H9 (cell line): ENCODE measurements at regions not wholly inside any gene's neighbourhood (a gene's known extent, or its start where the extent isn't known, plus 50 kb on each side); places are given as distances from the start of the nearest gene placed in this dataset.

ENCODE experiments used
- DNase-seq: peaks from one replicate; pipeline ENCODE4 v3.0.0-alpha.2; 2017
- H2AFZ ChIP-seq: one replicate; pipeline ENCODE4 v1.6.1; 2013; ENCODE audit warnings: mild to moderate bottlenecking, low read length, control low read depth, moderate library complexity
- H2AK5ac ChIP-seq: 2 replicates; pipeline ENCODE4 v1.6.1; 2013; ENCODE audit warnings: low read length, control low read depth, mixed read lengths; ENCODE audit not compliant: insufficient read length
- H2BK120ac ChIP-seq: one replicate; pipeline ENCODE4 v1.6.1; 2013; ENCODE audit warnings: low read depth, mild to moderate bottlenecking, low read length, control low read depth, inconsistent platforms; ENCODE audit not compliant: poor library complexity, severe bottlenecking
- H2BK12ac ChIP-seq: 2 replicates; pipeline ENCODE4 v1.6.1; 2013; ENCODE audit warnings: low read length, control low read depth, mixed read lengths, low read depth; ENCODE audit not compliant: insufficient read length
- H2BK15ac ChIP-seq: 2 replicates; pipeline ENCODE4 v1.6.1; 2013; ENCODE audit warnings: low read depth, low read length, control low read depth
- H2BK20ac ChIP-seq: one replicate; pipeline ENCODE4 v1.6.1; 2013; ENCODE audit warnings: low read depth, mild to moderate bottlenecking, low read length, control low read depth, inconsistent platforms; ENCODE audit not compliant: poor library complexity, severe bottlenecking
- H2BK5ac ChIP-seq: 2 replicates; pipeline ENCODE4 v1.6.1; 2013; ENCODE audit warnings: low read length, control low read depth, mixed read lengths; ENCODE audit not compliant: insufficient read length
- H3K14ac ChIP-seq: 2 replicates; pipeline ENCODE4 v1.6.1; 2013; ENCODE audit warnings: low read length, control low read depth; ENCODE audit not compliant: insufficient read depth
- H3K18ac ChIP-seq: 2 replicates; pipeline ENCODE4 v1.6.1; 2013; ENCODE audit warnings: low read depth, mild to moderate bottlenecking, mixed read lengths, low read length, control low read depth; ENCODE audit not compliant: insufficient read length
- H3K23ac ChIP-seq: 2 replicates; pipeline ENCODE4 v1.6.1; 2013; ENCODE audit warnings: low read length, control low read depth, mixed read lengths, low read depth; ENCODE audit not compliant: insufficient read length
- H3K23me2 ChIP-seq: 2 replicates; pipeline ENCODE4 v1.6.1; 2013; ENCODE audit warnings: low read depth, mild to moderate bottlenecking, mixed read lengths, low read length, control low read depth; ENCODE audit not compliant: insufficient read length, poor library complexity, severe bottlenecking
- H3K27ac ChIP-seq: 2 replicates; pipeline ENCODE4 v1.5.1; 2013; ENCODE audit warnings: low read length, control low read depth, mixed read lengths, low read depth; ENCODE audit not compliant: insufficient read length
- H3K27me3 ChIP-seq: 2 replicates; pipeline ENCODE4 v1.6.1; 2013; ENCODE audit warnings: low read length, control low read depth, inconsistent platforms; ENCODE audit not compliant: insufficient read depth
- H3K4ac ChIP-seq: 2 replicates; pipeline ENCODE4 v1.6.1; 2013; ENCODE audit warnings: low read depth, mild to moderate bottlenecking, control low read depth, inconsistent platforms, low read length, moderate library complexity
- H3K4me1 ChIP-seq: 2 replicates; pipeline ENCODE4 v1.6.1; 2013; ENCODE audit warnings: low read length, control low read depth, inconsistent platforms; ENCODE audit not compliant: insufficient read depth
- H3K4me2 ChIP-seq: 2 replicates; pipeline ENCODE4 v1.6.1; 2013; ENCODE audit warnings: low read length, control low read depth, mixed read lengths; ENCODE audit not compliant: insufficient read length, insufficient read depth
- H3K56ac ChIP-seq: 2 replicates; pipeline ENCODE4 v1.6.1; 2013; ENCODE audit warnings: low read depth, mild to moderate bottlenecking, mixed read lengths, low read length, control low read depth; ENCODE audit not compliant: insufficient read length
- H3K79me1 ChIP-seq: 2 replicates; pipeline ENCODE4 v1.6.1; 2013; ENCODE audit warnings: low read depth, mild to moderate bottlenecking, moderate library complexity, low read length, control low read depth, inconsistent platforms; ENCODE audit not compliant: insufficient read depth, poor library complexity, severe bottlenecking
- H3K79me2 ChIP-seq: 2 replicates; pipeline ENCODE4 v1.6.1; 2013; ENCODE audit warnings: low read length, control low read depth, inconsistent platforms; ENCODE audit not compliant: insufficient read depth
- H3K9ac ChIP-seq: 2 replicates; pipeline ENCODE4 v1.6.1; 2013; ENCODE audit warnings: low read length, control low read depth, mixed read lengths; ENCODE audit not compliant: insufficient read length; ENCODE audit errors: extremely low read depth
- H3K9me3 ChIP-seq: one replicate; pipeline ENCODE4 v1.6.1; 2013; ENCODE audit warnings: low read depth, low read length, inconsistent platforms; ENCODE audit not compliant: control insufficient read depth
- H3T11ph ChIP-seq: one replicate; pipeline ENCODE4 v1.6.1; 2013; ENCODE audit warnings: mild to moderate bottlenecking, low read length, control low read depth, inconsistent platforms
- H4K20me1 ChIP-seq: one replicate; pipeline ENCODE4 v1.6.1; 2013; ENCODE audit not compliant: control insufficient read depth, insufficient read length, insufficient read depth
- H4K5ac ChIP-seq: 2 replicates; pipeline ENCODE4 v1.6.1; 2013; ENCODE audit warnings: low read depth, mild to moderate bottlenecking, mixed read lengths, low read length, control low read depth; ENCODE audit not compliant: insufficient read length
- H4K8ac ChIP-seq: replicated peaks from 2 replicates; pipeline ENCODE4 v1.6.1; 2013; ENCODE audit warnings: low read length, control low read depth, mixed read lengths, low read depth; ENCODE audit not compliant: insufficient read length
- H4K91ac ChIP-seq: 2 replicates; pipeline ENCODE4 v1.6.1; 2013; ENCODE audit warnings: low read depth, mild to moderate bottlenecking, moderate library complexity, mixed read lengths, low read length, control low read depth; ENCODE audit not compliant: insufficient read length
- H3K27ac Mint-ChIP-seq, 3 experiments: 2 replicates in 2 of 3; 3 replicates in 1 of 3; pipeline ENCODE4 v1.8.0; 2020 to 2021; ENCODE audit warnings: mixed read lengths in 3 of 3, mild to moderate bottlenecking in 1 of 3, moderate library complexity in 1 of 3
- H3K27me3 Mint-ChIP-seq: 2 replicates; pipeline ENCODE4 v1.8.0; 2021; ENCODE audit warnings: low read depth, mild to moderate bottlenecking, moderate library complexity, mixed read lengths
- H3K36me3 Mint-ChIP-seq, 3 experiments: 2 replicates in 2 of 3; 3 replicates in 1 of 3; pipeline ENCODE4 v1.8.0; 2020 to 2021; ENCODE audit warnings: low read depth in 3 of 3, mixed read lengths in 3 of 3; ENCODE audit not compliant: insufficient read depth in 1 of 3
- H3K4me1 Mint-ChIP-seq, 2 experiments: 2 replicates each; pipeline ENCODE4 v1.8.0; 2020; ENCODE audit warnings: mixed read lengths in 2 of 2
- H3K4me3 Mint-ChIP-seq, 2 experiments: 2 replicates in 1 of 2; 3 replicates in 1 of 2; pipeline ENCODE4 v1.8.0; 2020 to 2021; ENCODE audit warnings: mild to moderate bottlenecking in 2 of 2, mixed read lengths in 2 of 2, moderate library complexity in 1 of 2
- H3K9me3 Mint-ChIP-seq, 2 experiments: 2 replicates in 1 of 2; 3 replicates in 1 of 2; pipeline ENCODE4 v1.8.0; 2020; ENCODE audit warnings: mild to moderate bottlenecking in 2 of 2, mixed read lengths in 2 of 2, moderate library complexity in 1 of 2
- CTCF ChIP-seq: fragments of 200-600 bp; sonication (generic); conservative IDR thresholded peaks from 3 replicates; pipeline ENCODE4 v1.8.0; 2021; ENCODE audit warnings: antibody characterized with exemption, mild to moderate bottlenecking
- WGBS: extraction: QIAGEN DNeasy Blood & Tissue Kit; methylation state at CpG from one replicate; pipeline ENCODE4 v1.1.7; 2013; ENCODE audit warnings: missing lambda C conversion rate, low lambda C conversion rate, mixed read lengths; ENCODE audit not compliant: insufficient read length; ENCODE audit errors: extremely low coverage; 5-methylcytosine and 5-hydroxymethylcytosine counted together

DNA sequence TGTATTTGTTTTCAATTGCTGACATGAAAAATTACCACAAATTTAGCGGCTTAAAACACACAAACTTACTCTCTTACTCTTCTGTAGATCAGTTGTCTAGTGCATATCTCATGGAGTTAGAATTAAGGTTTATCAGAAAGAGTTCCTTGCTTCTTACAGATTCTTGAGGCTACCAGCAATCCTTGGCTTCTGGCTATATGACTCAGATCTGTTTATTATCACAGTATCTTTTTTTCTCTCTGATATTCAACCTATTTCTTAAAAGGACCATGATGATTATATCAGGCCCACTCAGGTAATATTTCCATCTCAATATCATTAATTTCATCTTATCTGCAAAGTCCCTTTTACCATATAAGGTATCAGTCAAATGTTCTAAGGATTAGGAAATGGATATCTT, 263.5 kb upstream of the BCHE start:
- no peaks in the 10 kb centered on the region for H3K23me2 ChIP-seq
- H3K79me1 ChIP-seq = no peaks in the 10 kb centered on the region
- H3K36me3 Mint-ChIP-seq = no peaks in the 10 kb centered on the region
- no peak overlapping the region for H4K91ac ChIP-seq
- H2AK5ac ChIP-seq = no peak overlapping the region
- H3K56ac ChIP-seq = no peak overlapping the region
- no peak overlapping the region for H2BK12ac ChIP-seq
- H3K4me1 ChIP-seq = no peaks in the 10 kb centered on the region
- no peaks in the 10 kb centered on the region for H4K20me1 ChIP-seq
- no peaks in the 10 kb centered on the region for H3K4me1 Mint-ChIP-seq
- no peak overlapping the region for H2BK20ac ChIP-seq
- no peaks in the 10 kb centered on the region for H3K79me2 ChIP-seq
- no peak overlapping the region for H4K8ac ChIP-seq
- no peak overlapping the region for H3K27ac Mint-ChIP-seq
- no peak overlapping the region for H3K4me2 ChIP-seq
- H2BK120ac ChIP-seq = no peak overlapping the region
- H3K9me3 Mint-ChIP-seq = no peaks in the 10 kb centered on the region
- no peaks in the 10 kb centered on the region for H3K9me3 ChIP-seq
- H4K5ac ChIP-seq = no peak overlapping the region
- no peak overlapping the region for H3K14ac ChIP-seq
- no peak for TF ChIP-seq CTCF
- no peak overlapping the region for H2BK5ac ChIP-seq
- no peak overlapping the region for H3K27ac ChIP-seq
- no CpG with 5 or more reads among the region's 1 CpG for WGBS
- no peak overlapping the region for H3K4me3 Mint-ChIP-seq
- no peak overlapping the region for H3K18ac ChIP-seq
- no peak overlapping the region for H3T11ph ChIP-seq
- H3K27me3 ChIP-seq = no peaks in the 10 kb centered on the region
- no peak for DNase-seq
- no peaks in the 10 kb centered on the region for H3K27me3 Mint-ChIP-seq
- H3K23ac ChIP-seq = no peak overlapping the region
- H3K9ac ChIP-seq = no peak overlapping the region
- no peak overlapping the region for H2AFZ ChIP-seq
- H2BK15ac ChIP-seq = no peak overlapping the region
- H3K4ac ChIP-seq = no peak overlapping the region
